ENCODE measurements at regions not wholly inside any gene's neighbourhood (a gene's known extent, or its start where the extent isn't known, plus 50 kb on each side); places are given as distances from the start of the nearest gene placed in this dataset.

DNA sequence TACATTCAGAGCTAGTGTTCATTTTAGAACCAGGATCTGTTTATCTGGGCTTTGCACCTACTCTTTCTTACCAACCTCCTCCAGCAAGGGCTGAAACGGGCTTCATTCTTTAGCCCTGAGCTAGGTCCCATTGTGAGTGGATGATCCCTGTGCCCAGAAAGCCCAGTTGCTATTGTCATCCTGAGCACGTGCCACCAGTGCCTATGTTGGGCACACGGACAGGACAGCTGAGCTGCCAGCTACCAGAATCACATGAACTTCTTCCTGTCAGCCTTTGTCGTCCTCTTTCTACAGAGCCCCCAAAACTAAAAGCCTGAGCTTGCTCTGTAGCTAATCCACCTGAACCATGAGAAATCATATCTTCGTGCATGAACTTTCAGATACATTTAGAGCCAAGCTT is 74.4 kb upstream of the NTM start:
- TF ChIP-seq, protein P1, sequence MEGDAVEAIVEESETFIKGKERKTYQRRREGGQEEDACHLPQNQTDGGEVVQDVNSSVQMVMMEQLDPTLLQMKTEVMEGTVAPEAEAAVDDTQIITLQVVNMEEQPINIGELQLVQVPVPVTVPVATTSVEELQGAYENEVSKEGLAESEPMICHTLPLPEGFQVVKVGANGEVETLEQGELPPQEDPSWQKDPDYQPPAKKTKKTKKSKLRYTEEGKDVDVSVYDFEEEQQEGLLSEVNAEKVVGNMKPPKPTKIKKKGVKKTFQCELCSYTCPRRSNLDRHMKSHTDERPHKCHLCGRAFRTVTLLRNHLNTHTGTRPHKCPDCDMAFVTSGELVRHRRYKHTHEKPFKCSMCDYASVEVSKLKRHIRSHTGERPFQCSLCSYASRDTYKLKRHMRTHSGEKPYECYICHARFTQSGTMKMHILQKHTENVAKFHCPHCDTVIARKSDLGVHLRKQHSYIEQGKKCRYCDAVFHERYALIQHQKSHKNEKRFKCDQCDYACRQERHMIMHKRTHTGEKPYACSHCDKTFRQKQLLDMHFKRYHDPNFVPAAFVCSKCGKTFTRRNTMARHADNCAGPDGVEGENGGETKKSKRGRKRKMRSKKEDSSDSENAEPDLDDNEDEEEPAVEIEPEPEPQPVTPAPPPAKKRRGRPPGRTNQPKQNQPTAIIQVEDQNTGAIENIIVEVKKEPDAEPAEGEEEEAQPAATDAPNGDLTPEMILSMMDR (conservative IDR thresholded peaks at IDR 0.05): no peak
- no peak overlapping the region for H3K27ac ChIP-seq

DNA sequence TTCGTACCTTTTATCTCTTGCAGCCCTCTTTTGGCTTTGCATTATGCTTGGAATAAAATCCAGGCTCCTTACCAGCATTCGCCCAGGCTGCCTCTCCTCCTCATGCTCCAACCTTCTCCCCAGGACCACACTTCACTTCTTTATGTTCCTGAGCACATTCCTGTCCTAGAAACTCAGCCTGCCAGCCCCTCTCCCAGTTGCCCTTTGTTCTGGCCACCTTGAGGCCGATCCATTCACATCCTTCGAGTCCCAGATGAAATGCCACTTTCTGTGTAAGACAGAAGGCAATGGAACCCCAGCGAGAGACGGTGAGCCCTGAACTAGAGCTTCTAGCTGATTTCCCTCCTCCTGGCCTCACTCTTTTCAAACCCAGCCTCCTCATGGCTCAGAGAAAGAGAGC is 73.0 kb upstream of the NTM start:
- H3K27ac ChIP-seq: no peak overlapping the region
- TF ChIP-seq, protein P1 (conservative IDR thresholded peaks at IDR 0.05): no peak

DNA sequence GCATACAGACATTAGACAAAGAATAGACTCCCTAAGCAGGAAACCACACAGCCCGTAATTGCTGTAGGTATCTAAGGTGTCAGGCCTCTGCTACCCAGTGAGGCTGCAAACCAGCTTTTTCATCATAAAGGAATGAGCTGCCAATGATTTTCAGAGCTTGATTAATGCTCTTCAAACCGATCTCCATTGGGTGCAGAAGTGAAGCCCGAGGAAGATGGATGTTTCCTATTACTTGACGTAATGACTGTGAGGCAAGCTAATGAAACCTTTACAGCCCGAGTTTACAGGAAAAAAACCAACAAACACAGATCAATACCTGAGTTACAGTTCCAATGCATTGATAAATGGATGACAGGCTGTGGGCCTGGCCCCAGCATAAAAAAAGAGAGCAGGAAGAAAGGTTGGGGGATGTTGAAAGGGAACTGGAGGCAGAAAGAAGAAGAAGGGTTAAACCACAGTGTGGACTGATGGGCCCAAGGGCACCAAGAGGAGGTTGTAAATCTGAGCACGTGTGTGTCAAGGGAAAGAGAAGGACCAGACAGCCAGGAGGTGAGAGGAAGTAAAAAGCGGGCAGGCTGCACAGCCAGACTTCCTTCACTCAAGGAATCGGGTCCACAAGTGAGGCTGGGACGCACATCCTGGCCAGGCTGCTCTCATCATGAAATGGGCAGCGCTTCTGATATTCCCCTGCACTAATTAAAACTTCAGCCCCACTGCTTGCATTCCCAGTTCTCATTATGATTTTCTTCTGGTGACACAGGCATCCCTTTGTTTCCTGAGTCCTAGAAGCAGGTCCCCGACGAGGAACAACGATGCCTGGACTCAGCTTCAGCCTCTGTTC is 70.6 kb upstream of the NTM start:
- TF ChIP-seq, protein P1 (conservative IDR thresholded peaks at IDR 0.05): no peak

DNA sequence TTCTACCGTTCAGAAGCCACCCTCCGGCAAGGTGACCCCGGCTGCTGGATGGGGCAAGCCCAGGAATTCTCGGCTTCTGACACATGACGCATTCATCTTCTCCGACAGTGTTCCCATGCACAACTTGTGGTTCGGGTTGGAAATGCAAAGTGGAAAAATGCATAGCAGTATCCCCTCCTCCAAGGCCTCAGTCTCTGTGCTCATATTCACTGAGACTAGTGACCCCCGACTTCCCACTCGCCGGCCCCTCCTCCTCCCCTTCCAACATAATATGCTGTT is 70.0 kb upstream of the NTM start:
- no peak overlapping the region for H3K27ac ChIP-seq
- TF ChIP-seq, protein P1 (conservative IDR thresholded peaks at IDR 0.05): no peak

More for the DNA sequence above, 70.6 kb upstream of the NTM start:
- H3K27ac ChIP-seq: no peak overlapping the region

DNA sequence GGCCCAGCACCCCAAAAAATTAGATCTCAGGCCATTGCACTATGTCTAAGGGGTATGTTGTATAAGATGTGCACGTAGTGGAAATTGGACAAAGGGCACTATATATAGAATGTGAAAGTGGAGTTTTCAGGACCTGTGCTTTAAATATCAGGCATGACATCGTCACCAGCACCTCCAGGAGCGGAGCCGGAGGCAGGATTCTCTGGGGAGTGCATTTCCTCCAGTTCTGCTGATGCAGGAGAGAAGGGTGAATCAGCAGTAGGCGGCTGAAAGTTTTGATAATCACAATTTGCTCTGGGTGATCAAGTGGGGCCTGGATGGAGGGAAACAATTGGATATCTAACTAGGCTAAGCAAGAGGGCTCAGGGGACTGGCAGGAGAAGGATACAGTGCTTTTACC is 69.1 kb upstream of the NTM start:
- H3K27ac ChIP-seq: no peak overlapping the region
- TF ChIP-seq, protein P1 (conservative IDR thresholded peaks at IDR 0.05): no peak

DNA sequence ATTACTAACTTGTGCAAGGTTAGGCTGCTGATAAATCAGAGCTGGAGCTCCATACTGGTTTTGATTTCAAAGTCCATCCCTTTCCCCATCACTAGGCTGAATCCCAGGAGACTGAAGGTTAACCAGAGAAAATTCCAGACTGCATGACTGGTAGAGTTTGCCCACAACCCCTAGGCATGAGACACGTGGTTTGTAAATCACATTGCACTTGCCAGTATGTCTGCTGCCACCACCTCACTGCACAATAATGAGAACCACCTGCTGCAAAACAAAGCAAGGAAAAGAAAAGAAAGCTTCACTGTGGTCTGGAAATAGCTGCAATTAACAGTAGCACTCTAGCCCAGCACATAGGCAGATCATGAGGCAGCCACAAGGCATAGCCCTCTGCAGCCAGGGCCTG is 67.6 kb upstream of the NTM start:
- no peak overlapping the region for H3K27ac ChIP-seq
- TF ChIP-seq, protein P1 (conservative IDR thresholded peaks at IDR 0.05): no peak

DNA sequence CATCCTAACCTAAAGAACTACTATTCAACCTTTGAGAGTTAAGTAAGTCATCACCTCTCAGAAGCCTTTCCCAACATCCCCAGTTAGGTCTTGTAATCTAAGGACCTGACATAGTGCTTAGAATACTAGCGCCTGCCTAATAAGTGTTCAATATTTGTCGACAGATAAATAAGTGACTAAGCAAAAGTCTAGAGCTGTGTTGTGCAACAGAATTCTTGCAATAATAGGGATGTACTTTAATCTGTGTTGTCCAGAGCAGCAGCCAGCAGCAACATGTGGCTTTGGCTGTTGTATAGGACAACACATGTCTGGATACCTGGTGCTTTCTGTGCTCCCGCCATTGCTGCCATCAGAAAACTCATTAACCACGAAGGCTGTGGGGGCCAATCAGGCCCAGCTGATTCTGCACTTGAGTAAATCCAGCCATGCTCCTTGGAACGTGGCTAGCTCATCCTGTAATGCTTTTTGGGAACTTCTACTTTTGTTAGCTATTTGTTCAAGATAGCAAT is 66.8 kb upstream of the NTM start:
- TF ChIP-seq, protein P1 (conservative IDR thresholded peaks at IDR 0.05): no peak
- no peak overlapping the region for H3K27ac ChIP-seq

Data from VCaP (cell line).